ENCODE measurements at regions not wholly inside any gene's neighbourhood (a gene's known extent, or its start where the extent isn't known, plus 50 kb on each side); places are given as distances from the start of the nearest gene placed in this dataset.

DNA sequence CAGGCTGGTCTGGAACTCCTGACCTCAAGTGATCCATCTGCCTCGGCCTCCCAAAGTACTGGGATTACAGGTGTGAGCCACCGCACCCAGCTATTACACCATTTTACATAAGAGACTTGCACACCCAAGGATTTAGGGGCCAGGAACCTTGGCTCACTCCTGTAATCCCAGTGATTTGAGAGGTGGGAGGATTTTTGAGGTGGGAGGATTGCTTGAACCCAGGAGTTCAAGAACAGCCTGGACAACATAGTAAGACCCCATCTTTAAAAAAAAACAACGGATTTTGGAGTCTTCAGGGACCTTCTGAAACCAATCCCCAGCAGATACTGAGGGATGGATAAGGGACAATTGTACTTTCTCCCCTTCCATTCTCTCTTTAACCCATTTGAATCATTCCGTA is 55.3 kb upstream of the PIM1 start (continued):
- TF ChIP-seq REST (IDR thresholded peaks at IDR 0.05; ENCODE audit: low read depth) (no peak), EZH2phosphoT487 (IDR thresholded peaks at IDR 0.05; ENCODE audit: borderline replicate concordance) (no peak), SIN3A (IDR thresholded peaks at IDR 0.05; ENCODE audit: low read depth) (no peak), CBX3 (IDR thresholded peaks at IDR 0.05; ENCODE audit: low read depth) (no peak)

GRCh38 chr6:37115236-37115895 is 54.6 kb upstream of the PIM1 start:
- RAD21 ChIA-PET (ENCODE audit: low non-redundant PET in 1 of 2, low total read pairs in 2 of 2, uncharacterized antibody in 2 of 2, unreplicated experiment in 2 of 2), result no interaction called here
- no TSS peak for BruUV-seq (replicated peaks)
- intact Hi-C loops (cut with micrococcal nuclease), result no loop called here
- H3K4me2 ChIP-seq (ENCODE audit: low read length), result no peak overlapping the region
- ATAC-seq (no peak), DNase-seq (ENCODE audit: low read depth, low spot score) (no peak)
- H3K4me1 ChIP-seq (ENCODE audit: control insufficient read depth in 1 of 2, insufficient read depth in 2 of 2, low read length in 2 of 2), result peaks cover 0 to 3% of the 10 kb centered on the region in 2 experiments; a peak in 2 of 4 replicates
- no peaks in the 10 kb centered on the region for H4K20me1 ChIP-seq (ENCODE audit: insufficient read depth)
- TF ChIP-seq EGR1 (IDR thresholded peaks at IDR 0.05; ENCODE audit: low read depth) (no peak), ZNF274 (IDR thresholded peaks at IDR 0.05; ENCODE audit: low read depth, low read length) (no peak), ELF1 (IDR thresholded peaks at IDR 0.05; ENCODE audit: borderline replicate concordance, low read depth) (no peak), POLR2AphosphoS5 (IDR thresholded peaks at IDR 0.05; ENCODE audit: low read depth, low read length) (no peak), CEBPB (IDR thresholded peaks at IDR 0.05; ENCODE audit: low read depth) (no peak), SP1 (IDR thresholded peaks at IDR 0.05; ENCODE audit: low read depth) (no peak), EZH2 (IDR thresholded peaks at IDR 0.05) (no peak), ATF3 (IDR thresholded peaks at IDR 0.05) (no peak), JUND (IDR thresholded peaks at IDR 0.05) (no peak), POLR2A (IDR thresholded peaks at IDR 0.05; ENCODE audit: borderline replicate concordance, extremely low read depth, insufficient read depth, insufficient read length) (no peak), YY1 (IDR thresholded peaks at IDR 0.05; ENCODE audit: extremely low read depth, insufficient replicate concordance, low read depth, low read length) (no peak), SRF (IDR thresholded peaks at IDR 0.05; ENCODE audit: low read depth) (no peak), RAD21 (IDR thresholded peaks at IDR 0.05; ENCODE audit: low read depth) (no peak), ZFX (IDR thresholded peaks at IDR 0.05) (no peak), CBX3 (IDR thresholded peaks at IDR 0.05; ENCODE audit: low read depth) (no peak), SIN3A (IDR thresholded peaks at IDR 0.05; ENCODE audit: low read depth) (no peak), EZH2phosphoT487 (IDR thresholded peaks at IDR 0.05; ENCODE audit: borderline replicate concordance) (no peak)
- TF ChIP-seq, protein P1, sequence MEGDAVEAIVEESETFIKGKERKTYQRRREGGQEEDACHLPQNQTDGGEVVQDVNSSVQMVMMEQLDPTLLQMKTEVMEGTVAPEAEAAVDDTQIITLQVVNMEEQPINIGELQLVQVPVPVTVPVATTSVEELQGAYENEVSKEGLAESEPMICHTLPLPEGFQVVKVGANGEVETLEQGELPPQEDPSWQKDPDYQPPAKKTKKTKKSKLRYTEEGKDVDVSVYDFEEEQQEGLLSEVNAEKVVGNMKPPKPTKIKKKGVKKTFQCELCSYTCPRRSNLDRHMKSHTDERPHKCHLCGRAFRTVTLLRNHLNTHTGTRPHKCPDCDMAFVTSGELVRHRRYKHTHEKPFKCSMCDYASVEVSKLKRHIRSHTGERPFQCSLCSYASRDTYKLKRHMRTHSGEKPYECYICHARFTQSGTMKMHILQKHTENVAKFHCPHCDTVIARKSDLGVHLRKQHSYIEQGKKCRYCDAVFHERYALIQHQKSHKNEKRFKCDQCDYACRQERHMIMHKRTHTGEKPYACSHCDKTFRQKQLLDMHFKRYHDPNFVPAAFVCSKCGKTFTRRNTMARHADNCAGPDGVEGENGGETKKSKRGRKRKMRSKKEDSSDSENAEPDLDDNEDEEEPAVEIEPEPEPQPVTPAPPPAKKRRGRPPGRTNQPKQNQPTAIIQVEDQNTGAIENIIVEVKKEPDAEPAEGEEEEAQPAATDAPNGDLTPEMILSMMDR (IDR thresholded peaks at IDR 0.05 in 2 of 3, conservative IDR thresholded peaks at IDR 0.05 in 1 of 3; ENCODE audit: borderline replicate concordance in 1 of 3, insufficient read depth in 1 of 3, low read depth in 2 of 3, low read length in 2 of 3), result no peak
- TF ChIP-seq, protein P2, sequence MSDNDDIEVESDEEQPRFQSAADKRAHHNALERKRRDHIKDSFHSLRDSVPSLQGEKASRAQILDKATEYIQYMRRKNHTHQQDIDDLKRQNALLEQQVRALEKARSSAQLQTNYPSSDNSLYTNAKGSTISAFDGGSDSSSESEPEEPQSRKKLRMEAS (IDR thresholded peaks at IDR 0.05), result no peak
- no peak overlapping the region for H3K9ac ChIP-seq (ENCODE audit: low read length)
- no peak overlapping the region for H3K27ac ChIP-seq (ENCODE audit: low read depth, low read length)
- CTCF ChIA-PET, result no interaction called here
- H3K9me3 ChIP-seq (ENCODE audit: control insufficient read depth in 1 of 2, insufficient read depth in 1 of 2, low read depth in 1 of 2, low read length in 2 of 2), result no peaks in the 10 kb centered on the region
- H3K9me2 ChIP-seq (ENCODE audit: insufficient read depth), result no peaks in the 10 kb centered on the region
- no peaks in the 10 kb centered on the region for H3K79me2 ChIP-seq (ENCODE audit: insufficient read depth, low read length)
- no peak overlapping the region for H2AFZ ChIP-seq (ENCODE audit: low read depth, low read length, poor library complexity, severe bottlenecking)
- no peaks in the 10 kb centered on the region for H3K36me3 ChIP-seq (ENCODE audit: control insufficient read depth in 1 of 2, insufficient read depth in 2 of 2, low read length in 2 of 2)
- no peaks in the 10 kb centered on the region for H3K27me3 ChIP-seq (ENCODE audit: insufficient read depth, low read length)
- POLR2A ChIA-PET, result interaction anchor here (0.9 to 1.1 kb wide), 2 partner anchors 13 to 61 kb away, joined by 3 to 4 read pairs; no protein-coding TSS in a partner anchor
- H3K4me3 ChIP-seq (replicated peaks in 1 of 2; ENCODE audit: low read depth in 1 of 2, low read length in 2 of 2), result no peak overlapping the region
